ENCODE measurements at regions not wholly inside any gene's neighbourhood (a gene's known extent, or its start where the extent isn't known, plus 50 kb on each side); places are given as distances from the start of the nearest gene placed in this dataset.

GRCh38 chr12:125389061-125389697 lies 323.9 kb downstream of the AACS start:
- H3K27ac ChIP-seq (replicated peaks) = no peak overlapping the region
- H3K27me3 ChIP-seq (ENCODE audit: insufficient read depth, poor library complexity, severe bottlenecking) = no peaks in the 10 kb centered on the region
- DNase-seq (ENCODE audit: low read depth in 1 of 2, low spot score in 1 of 2) = no peak
- no peak for TF ChIP-seq CTCF (IDR thresholded peaks at IDR 0.05; ENCODE audit: insufficient read depth, low read length)
- no peak for TF ChIP-seq REST (IDR thresholded peaks at IDR 0.05; ENCODE audit: insufficient replicate concordance, low read depth)
- TF ChIP-seq POLR2AphosphoS5 (IDR thresholded peaks at IDR 0.05; ENCODE audit: low read depth) = no peak
- TF ChIP-seq GABPA (IDR thresholded peaks at IDR 0.05; ENCODE audit: low read depth) = no peak
- TF ChIP-seq SPI1 (IDR thresholded peaks at IDR 0.05; ENCODE audit: borderline replicate concordance, low read depth) = no peak
- no peak overlapping the region for H3K4me3 ChIP-seq (replicated peaks; ENCODE audit: insufficient read depth, low read length)

- no peaks in the 10 kb centered on the region for H3K27me3 ChIP-seq (ENCODE audit: insufficient read depth, poor library complexity, severe bottlenecking)
- no peak for DNase-seq (ENCODE audit: low read depth in 1 of 2, low spot score in 1 of 2)
- no peak overlapping the region for H3K4me3 ChIP-seq (replicated peaks; ENCODE audit: insufficient read depth, low read length)
- H3K27ac ChIP-seq (replicated peaks) = no peak overlapping the region
- TF ChIP-seq SPI1 (IDR thresholded peaks at IDR 0.05; ENCODE audit: borderline replicate concordance, low read depth) = no peak
- no peak for TF ChIP-seq REST (IDR thresholded peaks at IDR 0.05; ENCODE audit: insufficient replicate concordance, low read depth)
- no peak for TF ChIP-seq CTCF (IDR thresholded peaks at IDR 0.05; ENCODE audit: insufficient read depth, low read length)
- TF ChIP-seq POLR2AphosphoS5 (IDR thresholded peaks at IDR 0.05; ENCODE audit: low read depth) = no peak
- TF ChIP-seq GABPA (IDR thresholded peaks at IDR 0.05; ENCODE audit: low read depth) = no peak
These were observed 328.3 kb downstream of the AACS start for GRCh38 chr12:125393569-125393968.

- no peak overlapping the region for H3K27ac ChIP-seq (replicated peaks)
- peaks cover 3% of the 10 kb centered on the region for H3K27me3 ChIP-seq (ENCODE audit: insufficient read depth, poor library complexity, severe bottlenecking)
- H3K4me3 ChIP-seq (replicated peaks; ENCODE audit: insufficient read depth, low read length) = no peak overlapping the region
- DNase-seq (ENCODE audit: low read depth in 1 of 2, low spot score in 1 of 2) = no peak
- TF ChIP-seq REST (IDR thresholded peaks at IDR 0.05; ENCODE audit: insufficient replicate concordance, low read depth) = no peak
- TF ChIP-seq GABPA (IDR thresholded peaks at IDR 0.05; ENCODE audit: low read depth) = no peak
- no peak for TF ChIP-seq SPI1 (IDR thresholded peaks at IDR 0.05; ENCODE audit: borderline replicate concordance, low read depth)
- TF ChIP-seq CTCF (IDR thresholded peaks at IDR 0.05; ENCODE audit: insufficient read depth, low read length) = no peak
- no peak for TF ChIP-seq POLR2AphosphoS5 (IDR thresholded peaks at IDR 0.05; ENCODE audit: low read depth)
These were observed 330.5 kb downstream of the AACS start for GRCh38 chr12:125395583-125396215.

All from HL-60 (cell line).